ENCODE measurements at regions not wholly inside any gene's neighbourhood (a gene's known extent, or its start where the extent isn't known, plus 50 kb on each side); places are given as distances from the start of the nearest gene placed in this dataset.

- no peak overlapping the region for H3K27ac ChIP-seq
- TF ChIP-seq CTCF (IDR thresholded peaks at IDR 0.05): no peak
- TF ChIP-seq ZFX (IDR thresholded peaks at IDR 0.05; ENCODE audit: borderline replicate concordance): no peak
These were observed 204.2 kb upstream of the CAMK1G start for GRCh38 chr1:209379280-209379679.

DNA sequence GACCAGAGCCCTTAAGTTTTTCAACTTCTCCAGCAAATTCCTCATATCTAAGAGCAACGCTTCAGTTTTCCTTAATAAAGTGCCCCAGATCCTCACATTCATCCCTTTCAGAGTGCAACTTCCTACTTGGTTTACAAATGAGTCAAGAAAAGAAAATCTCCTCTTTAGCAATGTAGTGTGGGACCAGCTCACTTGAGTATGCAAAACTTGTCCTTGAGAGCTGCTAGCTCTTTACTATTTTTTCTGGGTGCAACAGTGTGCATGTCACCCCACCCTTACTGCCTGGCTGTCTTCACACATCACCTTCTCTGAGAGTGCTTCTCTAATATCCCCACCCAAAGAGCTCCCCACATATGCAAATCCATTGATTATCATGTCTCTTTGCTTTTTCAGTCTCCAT lies 203.1 kb upstream of the CAMK1G start:
- H3K27ac ChIP-seq: no peak overlapping the region
- TF ChIP-seq ZFX (IDR thresholded peaks at IDR 0.05; ENCODE audit: borderline replicate concordance): no peak
- TF ChIP-seq CTCF (IDR thresholded peaks at IDR 0.05): no peak

- TF ChIP-seq CTCF (IDR thresholded peaks at IDR 0.05) (no peak), ZFX (IDR thresholded peaks at IDR 0.05; ENCODE audit: borderline replicate concordance) (no peak)
- H3K27ac ChIP-seq: no peak overlapping the region
These were observed 201.0 kb upstream of the CAMK1G start for GRCh38 chr1:209382231-209383100.

- no peak overlapping the region for H3K27ac ChIP-seq
- TF ChIP-seq ZFX (IDR thresholded peaks at IDR 0.05; ENCODE audit: borderline replicate concordance) (no peak), CTCF (IDR thresholded peaks at IDR 0.05) (no peak)
These were observed 200.1 kb upstream of the CAMK1G start for GRCh38 chr1:209383422-209383821.

GRCh38 chr1:209383907-209384709 lies 199.4 kb upstream of the CAMK1G start:
- TF ChIP-seq ZFX (IDR thresholded peaks at IDR 0.05; ENCODE audit: borderline replicate concordance) (no peak), CTCF (IDR thresholded peaks at IDR 0.05) (no peak)
- no peak overlapping the region for H3K27ac ChIP-seq

DNA sequence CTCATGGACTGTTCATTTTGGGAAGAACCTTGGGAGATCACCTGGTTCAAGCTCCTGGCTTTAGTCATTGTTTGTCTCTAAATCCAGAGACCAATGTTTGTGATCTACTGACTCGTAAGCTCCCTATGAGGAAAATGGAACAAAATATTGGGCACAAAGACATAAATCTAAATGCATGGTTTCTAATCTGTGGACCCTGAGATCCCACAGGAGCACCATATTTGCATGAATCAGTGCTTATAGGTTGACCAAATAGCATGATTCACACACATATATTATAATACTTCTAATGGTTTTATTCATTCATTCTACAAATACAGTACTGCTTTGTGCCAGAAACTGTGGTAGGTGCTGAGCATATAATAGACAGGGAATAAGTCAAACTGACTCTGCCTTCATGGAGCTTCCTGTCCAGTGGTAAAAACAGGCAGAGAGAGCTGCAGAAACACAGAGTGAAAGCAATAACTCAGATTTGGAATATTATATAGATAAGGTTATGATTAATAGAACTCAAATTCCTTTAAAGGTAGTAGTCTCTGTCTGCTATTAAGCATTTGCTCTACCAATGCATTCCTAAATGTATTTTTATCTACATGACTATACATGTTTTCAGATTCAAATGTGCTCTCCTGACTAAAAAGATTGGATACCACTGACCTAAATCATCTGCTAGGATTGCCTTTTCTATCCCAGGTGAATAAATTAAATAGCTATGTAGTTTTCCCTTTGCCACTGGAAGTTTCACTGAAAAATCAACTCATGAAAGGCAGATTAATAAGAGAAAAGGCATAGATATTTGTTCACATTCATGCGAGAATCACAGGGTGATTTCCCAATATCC lies 198.6 kb upstream of the CAMK1G start:
- H3K27ac ChIP-seq: no peak overlapping the region
- TF ChIP-seq ZFX (IDR thresholded peaks at IDR 0.05; ENCODE audit: borderline replicate concordance): no peak
- TF ChIP-seq CTCF (IDR thresholded peaks at IDR 0.05): no peak
